PC-3 (cell line): ENCODE measurements at regions not wholly inside any gene's neighbourhood (a gene's known extent, or its start where the extent isn't known, plus 50 kb on each side); places are given as distances from the start of the nearest gene placed in this dataset.

ENCODE experiments used
- CTCF ChIP-seq: fragments of 300-600 bp; sonication (generic); conservative IDR thresholded peaks from 2 replicates; pipeline ENCODE4 v1.5.1; 2017; ENCODE audit warnings: antibody characterized with exemption, low read depth, mild to moderate bottlenecking, low read length
- EZH2phosphoT487 ChIP-seq: fragments of 300-600 bp; sonication (generic); IDR thresholded peaks from 2 replicates; pipeline ENCODE4 v1.6.1; 2018; ENCODE audit warnings: mild to moderate bottlenecking, antibody characterized with exemption, low read length, borderline replicate concordance

GRCh38 chr17:62135742-62136141, 70.7 kb upstream of the MED13 start:
- TF ChIP-seq EZH2phosphoT487, result no peak
- TF ChIP-seq CTCF, result no peak
